WTC11 (cell line): ENCODE measurements at regions not wholly inside any gene's neighbourhood (a gene's known extent, or its start where the extent isn't known, plus 50 kb on each side); places are given as distances from the start of the nearest gene placed in this dataset.

ENCODE experiments used
- ATAC-seq: fragments of 200-7000 bp; cut with Tn5 transposase; 2 replicates; pipeline ENCODE4 v1.10.0; 2021; ENCODE audit warnings: mild to moderate bottlenecking, moderate library complexity
- CTCF ChIA-PET: fragments of 300-600 bp; sonication (Branson Sonifier 250); formaldehyde crosslinking; loops from one replicate; lab custom pipeline; 2021; ENCODE audit warnings: antibody characterized with exemption; lab: Charles Lee
- POLR2A ChIA-PET: fragments of 350-600 bp; sonication (Branson Sonifier 250); formaldehyde crosslinking; loops from one replicate; lab custom pipeline; 2021; ENCODE audit warnings: antibody characterized with exemption; lab: Charles Lee
- DNase-seq: peaks from one replicate; pipeline ENCODE4 v3.0.0; 2021; ENCODE audit warnings: low spot score
- H3K27ac Mint-ChIP-seq: 2 replicates; pipeline ENCODE4 v1.8.0; 2021; ENCODE audit warnings: mixed read lengths
- H3K27me3 Mint-ChIP-seq: 2 replicates; pipeline ENCODE4 v1.8.0; 2021; ENCODE audit warnings: low read depth, mild to moderate bottlenecking, moderate library complexity, mixed read lengths
- H3K36me3 Mint-ChIP-seq: 2 replicates; pipeline ENCODE4 v1.8.0; 2021; ENCODE audit warnings: mixed read lengths
- H3K4me1 Mint-ChIP-seq: 2 replicates; pipeline ENCODE4 v1.8.0; 2022; ENCODE audit warnings: mixed read lengths
- H3K4me3 Mint-ChIP-seq: 2 replicates; pipeline ENCODE4 v1.8.0; 2021; ENCODE audit warnings: mild to moderate bottlenecking, moderate library complexity, mixed read lengths
- H3K9me3 Mint-ChIP-seq: 2 replicates; pipeline ENCODE4 v1.8.0; 2021; ENCODE audit warnings: mixed read lengths
- AFF4 ChIP-seq: sonication (generic); formaldehyde crosslinking; IDR thresholded peaks from 2 replicates; pipeline ENCODE4 v1.8.1; 2023; ENCODE audit warnings: mild to moderate bottlenecking, missing genetic modification reagents, borderline replicate concordance
- CDX4 ChIP-seq: fragments of 250-450 bp; sonication (Bioruptor Pico); IDR thresholded peaks from 2 replicates; pipeline ENCODE4 v1.9.0; 2021; ENCODE audit warnings: moderate library complexity, mild to moderate bottlenecking, inconsistent platforms, borderline replicate concordance
- E2F5 ChIP-seq: sonication (generic); formaldehyde crosslinking; IDR thresholded peaks from 2 replicates; pipeline ENCODE4 v1.8.1; 2022; ENCODE audit warnings: mild to moderate bottlenecking, moderate library complexity, missing genetic modification reagents
- EMX1 ChIP-seq: fragments of 250-450 bp; sonication (Bioruptor Pico); IDR thresholded peaks from 2 replicates; pipeline ENCODE4 v1.8.0; 2021; ENCODE audit warnings: mild to moderate bottlenecking
- ERG ChIP-seq: fragments of 250-450 bp; sonication (Bioruptor Pico); IDR thresholded peaks from 2 replicates; pipeline ENCODE4 v1.8.0; 2021; ENCODE audit warnings: mild to moderate bottlenecking
- ESRRA ChIP-seq: sonication (generic); formaldehyde crosslinking; IDR thresholded peaks from 2 replicates; pipeline ENCODE4 v1.8.1; 2022; ENCODE audit warnings: mild to moderate bottlenecking, missing genetic modification reagents, borderline replicate concordance
- GABPB1 ChIP-seq: sonication (generic); formaldehyde crosslinking; IDR thresholded peaks from 2 replicates; pipeline ENCODE4 v1.8.1; 2023; ENCODE audit warnings: mild to moderate bottlenecking, missing genetic modification reagents
- GTF2I ChIP-seq: fragments of 250-450 bp; sonication (Bioruptor Pico); conservative IDR thresholded peaks from 2 replicates; pipeline ENCODE4 v1.4.0; 2021; ENCODE audit warnings: mild to moderate bottlenecking
- KAT7 ChIP-seq: sonication (generic); formaldehyde crosslinking; IDR thresholded peaks from 2 replicates; pipeline ENCODE4 v1.8.1; 2023; ENCODE audit warnings: missing genetic modification reagents, mild to moderate bottlenecking, borderline replicate concordance
- NFATC4 ChIP-seq: fragments of 250-450 bp; sonication (Bioruptor Pico); IDR thresholded peaks from 2 replicates; pipeline ENCODE4 v1.9.0; 2021; ENCODE audit warnings: mild to moderate bottlenecking
- NR3C1 ChIP-seq: sonication (generic); formaldehyde crosslinking; conservative IDR thresholded peaks from 2 replicates; pipeline ENCODE4 v1.8.1; 2023; ENCODE audit warnings: low read depth, mild to moderate bottlenecking, missing genetic modification reagents
- PRDM15 ChIP-seq: sonication (generic); formaldehyde crosslinking; IDR thresholded peaks from 2 replicates; pipeline ENCODE4 v1.8.0; 2022; ENCODE audit warnings: missing genetic modification reagents
- PREB ChIP-seq: sonication (generic); formaldehyde crosslinking; IDR thresholded peaks from 2 replicates; pipeline ENCODE4 v1.8.1; 2022; ENCODE audit warnings: mild to moderate bottlenecking, missing genetic modification reagents, moderate library complexity, borderline replicate concordance
- SMAD3 ChIP-seq: sonication (generic); formaldehyde crosslinking; IDR thresholded peaks from 2 replicates; pipeline ENCODE4 v1.8.0; 2022; ENCODE audit warnings: missing genetic modification reagents, mild to moderate bottlenecking, borderline replicate concordance
- TEAD4 ChIP-seq: sonication (generic); formaldehyde crosslinking; IDR thresholded peaks from 2 replicates; pipeline ENCODE4 v1.8.0; 2022; ENCODE audit warnings: mild to moderate bottlenecking, missing genetic modification reagents
- ZBTB21 ChIP-seq: sonication (generic); formaldehyde crosslinking; IDR thresholded peaks from 2 replicates; pipeline ENCODE4 v1.8.1; 2023; ENCODE audit warnings: mild to moderate bottlenecking, missing genetic modification reagents, borderline replicate concordance
- ZNF232 ChIP-seq: sonication (generic); formaldehyde crosslinking; IDR thresholded peaks from 2 replicates; pipeline ENCODE4 v1.8.0; 2022; ENCODE audit warnings: mild to moderate bottlenecking, missing genetic modification reagents
- ZNF512 ChIP-seq: sonication (generic); formaldehyde crosslinking; IDR thresholded peaks from 2 replicates; pipeline ENCODE4 v1.8.1; 2022; ENCODE audit warnings: missing genetic modification reagents, borderline replicate concordance

GRCh38 chr2:59896499-59897245 is 656.8 kb downstream of the BCL11A start:
- peaks cover 32% of the 10 kb centered on the region for H3K4me1 Mint-ChIP-seq
- POLR2A ChIA-PET, result no interaction called here
- peaks cover 3% of the 10 kb centered on the region; the same call in 1 of the 2 replicates for H3K9me3 Mint-ChIP-seq
- no peak for DNase-seq
- H3K4me3 Mint-ChIP-seq, result no peak overlapping the region
- CTCF ChIA-PET, result interaction anchor here (1.0 to 1.7 kb wide), 2 partner anchors 9 to 106 kb away, joined by 3 to 5 read pairs; no protein-coding TSS in a partner anchor
- TF ChIP-seq NR3C1 (CRISPR knock-in tag), result no peak
- no peak for TF ChIP-seq E2F5 (CRISPR knock-in tag)
- TF ChIP-seq GTF2I (CRISPR knock-in tag), result no peak
- TF ChIP-seq PRDM15, result no peak
- TF ChIP-seq KAT7 (CRISPR knock-in tag), result no peak
- no peak for TF ChIP-seq ZBTB21 (CRISPR knock-in tag)
- TF ChIP-seq EMX1 (CRISPR knock-in tag), result no peak
- TF ChIP-seq GABPB1 (CRISPR knock-in tag), result no peak
- TF ChIP-seq ESRRA (CRISPR knock-in tag), result no peak
- no peak for TF ChIP-seq AFF4 (CRISPR knock-in tag)
- no peak for TF ChIP-seq TEAD4
- ATAC-seq, result no peak; the same call in 1 of the 2 replicates
- no peaks in the 10 kb centered on the region for H3K36me3 Mint-ChIP-seq
- no peaks in the 10 kb centered on the region; the same call in 1 of the 2 replicates for H3K27me3 Mint-ChIP-seq
- peak overlapping the region; percentile 16 for H3K27ac Mint-ChIP-seq

GRCh38 chr2:59893612-59894011 is 659.8 kb downstream of the BCL11A start:
- Mint-ChIP-seq H3K27ac (no peak overlapping the region), H3K4me1 (peaks cover 44% of the 10 kb centered on the region), H3K9me3 (peaks cover 17% of the 10 kb centered on the region), H3K4me3 (no peak overlapping the region), H3K27me3 (peaks cover 3% of the 10 kb centered on the region; the same call in 1 of the 2 replicates), H3K36me3 (peaks cover 4% of the 10 kb centered on the region; the same call in 1 of the 2 replicates)
- ChIA-PET POLR2A (no interaction called here), CTCF (no interaction called here)
- ATAC-seq (no peak), DNase-seq (no peak)
- TF ChIP-seq ZNF512 (CRISPR knock-in tag) (no peak), ZNF232 (CRISPR knock-in tag) (no peak), E2F5 (CRISPR knock-in tag) (no peak), SMAD3 (CRISPR knock-in tag) (no peak), NFATC4 (CRISPR knock-in tag) (no peak), ERG (CRISPR knock-in tag) (no peak), CDX4 (CRISPR knock-in tag) (no peak), PREB (CRISPR knock-in tag) (no peak)
